ENCODE measurements at regions not wholly inside any gene's neighbourhood (a gene's known extent, or its start where the extent isn't known, plus 50 kb on each side); places are given as distances from the start of the nearest gene placed in this dataset.

GRCh38 chr6:43979525-43979924, 147.7 kb downstream of the MRPL14 start:
- DNase-seq, result no peak

GRCh38 chr6:43978473-43979346, 148.5 kb downstream of the MRPL14 start:
- DNase-seq, result no peak

GRCh38 chr6:43977404-43978111, 149.7 kb downstream of the MRPL14 start:
- no peak for DNase-seq

- no peak for DNase-seq
These were observed 150.4 kb downstream of the MRPL14 start for GRCh38 chr6:43976706-43977403.

- no peak for DNase-seq
These were observed 152.5 kb downstream of the MRPL14 start for GRCh38 chr6:43974643-43975230.

GRCh38 chr6:43973357-43973756, 153.9 kb downstream of the MRPL14 start:
- DNase-seq, result no peak

- no peak for DNase-seq
These were observed 154.3 kb downstream of the MRPL14 start for GRCh38 chr6:43972913-43973300.

GRCh38 chr6:43972179-43972912, 154.9 kb downstream of the MRPL14 start:
- DNase-seq, result no peak

GRCh38 chr6:43971776-43972126, 155.5 kb downstream of the MRPL14 start:
- no peak for DNase-seq

GRCh38 chr6:43970913-43971775, 156.1 kb downstream of the MRPL14 start:
- DNase-seq, result no peak

GRCh38 chr6:43970068-43970912, 157.0 kb downstream of the MRPL14 start:
- no peak for DNase-seq

GRCh38 chr6:43969158-43969981, 157.9 kb downstream of the MRPL14 start:
- DNase-seq, result no peak

GRCh38 chr6:43968110-43968965, 158.9 kb downstream of the MRPL14 start:
- no peak for DNase-seq

GRCh38 chr6:43967719-43968091, 159.5 kb downstream of the MRPL14 start:
- DNase-seq, result no peak

- DNase-seq, result no peak
These were observed 160.2 kb downstream of the MRPL14 start for GRCh38 chr6:43966853-43967718.

- DNase-seq, result no peak
These were observed 160.9 kb downstream of the MRPL14 start for GRCh38 chr6:43966374-43966658.

- no peak for DNase-seq
These were observed 161.5 kb downstream of the MRPL14 start for GRCh38 chr6:43965628-43966373.

All from activated T-cell treated with anti-CD3 and anti-CD28 coated beads for 4 hours (primary cell).